ENCODE measurements at regions not wholly inside any gene's neighbourhood (a gene's known extent, or its start where the extent isn't known, plus 50 kb on each side); places are given as distances from the start of the nearest gene placed in this dataset.
"Not testable (repeated sequence)": the region's sequence is repeated elsewhere in the genome, so short reads cannot be mapped to it uniquely, and the experiment has no call there.

DNA sequence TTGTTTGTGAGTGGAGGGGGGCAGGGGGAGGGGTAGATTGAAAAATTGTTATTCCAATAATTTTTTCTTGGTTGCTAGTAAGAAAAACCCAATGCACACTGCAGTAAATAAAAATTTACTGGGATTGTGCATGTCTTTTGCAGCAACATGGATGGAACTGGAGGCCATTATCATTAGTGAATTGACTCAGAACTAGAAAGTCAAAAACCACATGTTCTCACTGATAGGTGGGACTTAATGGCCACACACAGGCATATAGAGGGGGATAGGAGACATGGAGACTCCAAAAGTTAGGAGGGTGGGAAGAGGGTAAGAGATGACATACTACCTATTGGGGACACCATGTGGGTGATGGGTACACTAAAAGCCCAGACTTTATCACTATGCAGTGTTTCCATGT, 67.2 kb downstream of the BUB3 start:
- DNase-seq, result no peak
- H3K36me3 ChIP-seq, result no peaks in the 10 kb centered on the region; the same call in 1 of the 2 replicates
- H3K9me3 ChIP-seq, result no peaks in the 10 kb centered on the region
- H3K4me3 ChIP-seq, result no peak overlapping the region
- no peaks in the 10 kb centered on the region for H3K27me3 ChIP-seq

DNA sequence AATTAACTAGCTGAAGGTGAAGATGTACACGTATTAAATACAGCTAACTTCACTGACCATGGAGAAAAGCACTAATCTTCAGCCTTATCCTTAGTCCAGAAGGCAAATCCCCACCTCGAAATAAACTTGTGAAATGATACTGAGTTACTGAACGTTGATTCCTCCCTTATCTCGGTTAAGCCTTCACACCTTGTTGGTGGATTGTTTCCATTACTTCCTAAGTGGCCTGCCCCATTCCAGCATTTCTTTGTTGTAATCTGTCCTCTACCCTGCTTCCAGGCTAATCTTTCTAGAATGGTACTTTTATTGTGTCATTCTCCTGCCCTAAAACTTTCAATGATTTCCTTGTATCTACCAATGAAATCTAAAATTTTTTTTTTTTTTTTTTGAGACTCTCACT, 68.6 kb downstream of the BUB3 start:
- no peaks in the 10 kb centered on the region for H3K27me3 ChIP-seq
- H3K4me3 ChIP-seq, result no peak overlapping the region
- DNase-seq, result no peak
- no peaks in the 10 kb centered on the region for H3K36me3 ChIP-seq
- H3K9me3 ChIP-seq, result no peaks in the 10 kb centered on the region

DNA sequence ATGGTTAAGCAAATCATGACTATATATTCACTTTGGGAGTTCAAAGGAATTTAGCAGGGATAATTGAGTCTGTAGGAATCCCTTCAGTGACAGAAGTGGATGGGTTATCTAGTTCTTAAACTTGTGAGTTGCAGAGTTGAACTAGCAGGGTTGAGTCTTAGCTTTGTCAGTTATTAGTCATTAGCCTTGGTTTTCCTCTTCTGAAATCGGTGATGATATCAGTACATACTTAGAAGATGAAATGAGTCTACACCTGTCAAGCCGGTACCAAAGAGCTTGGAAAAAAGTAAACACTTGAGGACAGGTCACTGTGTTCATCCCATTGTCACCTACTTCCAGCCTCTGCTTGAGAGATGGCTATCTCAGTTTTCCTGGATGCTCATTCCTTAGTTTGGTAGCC, 73.5 kb downstream of the BUB3 start:
- no peak for DNase-seq
- H3K4me3 ChIP-seq, result no peak overlapping the region
- peaks cover 5% of the 10 kb centered on the region; the same call in 1 of the 2 replicates for H3K36me3 ChIP-seq
- H3K27me3 ChIP-seq, result no peaks in the 10 kb centered on the region
- no peaks in the 10 kb centered on the region for H3K9me3 ChIP-seq

DNA sequence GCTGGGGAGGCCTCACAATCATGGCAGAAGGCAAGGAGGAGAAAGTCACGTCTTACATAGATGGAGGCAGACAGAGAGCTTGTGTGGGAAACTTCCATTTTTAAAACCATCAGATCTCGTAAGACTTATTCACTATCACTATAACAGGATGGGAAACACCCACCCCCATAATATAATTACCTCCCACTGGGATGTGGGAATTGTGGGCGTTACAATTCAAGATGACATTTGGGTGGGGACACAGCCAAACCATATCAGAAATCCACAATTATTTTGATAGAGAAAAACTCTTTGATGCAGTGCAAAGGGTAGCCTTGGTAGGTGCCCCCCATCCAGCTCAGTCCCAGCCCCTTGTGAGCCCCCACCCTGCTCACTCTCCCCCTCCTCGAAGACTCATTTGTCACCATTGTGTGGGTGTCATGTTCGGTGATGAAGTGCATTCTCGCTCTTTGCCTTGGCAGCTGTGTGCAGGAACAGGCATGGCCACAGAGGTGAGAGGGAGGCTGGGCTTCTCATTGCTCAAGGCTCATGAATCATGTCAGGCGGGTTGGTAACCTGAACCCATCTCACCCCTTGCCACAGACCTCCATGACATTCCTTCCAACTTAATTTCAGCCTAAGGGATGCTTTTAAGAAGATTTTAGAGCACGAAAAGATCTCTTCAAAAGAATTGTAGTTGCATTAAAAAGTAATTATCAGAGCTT, 75.9 kb downstream of the BUB3 start:
- H3K4me3 ChIP-seq, result no peak overlapping the region
- no peaks in the 10 kb centered on the region for H3K27me3 ChIP-seq
- H3K36me3 ChIP-seq, result peaks cover 8% of the 10 kb centered on the region; the same call in 1 of the 2 replicates
- no peak for DNase-seq
- no peaks in the 10 kb centered on the region for H3K9me3 ChIP-seq

DNA sequence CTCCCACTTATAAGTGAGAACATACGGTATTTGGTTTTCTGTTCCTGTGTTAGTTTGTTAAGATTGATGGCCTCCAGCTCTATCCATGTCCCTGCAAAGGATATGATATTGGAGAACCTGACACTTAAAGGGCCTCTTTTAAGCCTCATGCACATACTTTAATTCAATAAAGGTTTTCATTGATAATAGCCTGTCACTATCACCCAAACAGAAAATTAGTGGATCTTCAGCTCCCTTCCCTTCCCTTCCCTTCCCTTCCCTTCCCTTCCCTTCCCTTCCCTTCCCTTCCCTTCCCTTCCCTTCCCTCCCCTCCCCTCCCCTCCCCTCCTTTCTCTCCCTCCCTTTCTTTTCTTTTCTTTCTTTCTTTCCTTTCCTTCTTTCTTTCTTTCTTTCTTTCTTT, 78.7 kb downstream of the BUB3 start:
- not testable (repeated sequence) for H3K36me3 ChIP-seq, H3K4me3 ChIP-seq, H3K9me3 ChIP-seq, H3K27me3 ChIP-seq, DNase-seq

DNA sequence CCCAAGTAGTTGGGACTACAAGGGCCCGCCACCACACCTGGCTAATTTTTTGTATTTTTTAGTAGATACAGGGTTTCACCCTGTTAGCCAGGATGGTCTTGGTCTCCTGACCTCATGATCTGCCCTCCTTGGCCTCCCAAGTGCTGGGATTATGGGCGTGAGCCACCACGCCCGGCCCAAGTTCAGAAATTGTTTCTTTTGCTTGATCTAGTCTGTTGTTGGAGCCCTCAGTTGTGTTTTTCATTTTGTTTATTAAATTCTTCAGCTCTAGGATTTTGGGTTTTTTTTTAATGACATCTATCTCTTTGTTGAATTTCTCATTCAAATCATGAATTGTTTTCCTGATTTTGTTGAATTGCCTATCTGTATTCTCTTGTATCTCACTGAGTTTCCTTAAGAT, 80.8 kb downstream of the BUB3 start:
- DNase-seq, H3K9me3 ChIP-seq, H3K36me3 ChIP-seq, H3K4me3 ChIP-seq, H3K27me3 ChIP-seq: not testable (repeated sequence)

DNA sequence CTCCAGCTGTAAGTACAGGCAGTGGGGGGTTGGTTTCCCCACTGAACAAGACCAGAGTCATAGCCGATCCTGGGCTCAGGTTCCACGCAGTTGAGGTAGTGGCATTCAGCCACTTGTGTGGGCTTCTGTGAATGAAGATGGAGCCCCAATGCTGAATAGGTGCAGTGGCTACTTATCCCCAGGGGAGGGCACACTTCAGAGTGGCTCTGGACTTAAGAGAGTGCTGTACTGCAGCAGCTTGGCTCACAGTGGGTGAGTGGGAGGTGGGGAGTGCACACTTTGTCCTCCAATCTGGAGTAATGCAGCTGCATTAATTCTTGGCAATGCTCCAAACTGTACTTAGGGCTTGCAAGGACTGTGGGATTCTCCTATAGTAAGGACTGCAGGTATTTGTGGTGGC, 81.9 kb downstream of the BUB3 start:
- Histone ChIP-seq H3K4me3 (no peak overlapping the region), H3K36me3 (peaks cover 6% of the 10 kb centered on the region; the same call in 1 of the 2 replicates), H3K27me3 (no peaks in the 10 kb centered on the region), H3K9me3 (no peaks in the 10 kb centered on the region)
- peak; percentile 3 for DNase-seq

DNA sequence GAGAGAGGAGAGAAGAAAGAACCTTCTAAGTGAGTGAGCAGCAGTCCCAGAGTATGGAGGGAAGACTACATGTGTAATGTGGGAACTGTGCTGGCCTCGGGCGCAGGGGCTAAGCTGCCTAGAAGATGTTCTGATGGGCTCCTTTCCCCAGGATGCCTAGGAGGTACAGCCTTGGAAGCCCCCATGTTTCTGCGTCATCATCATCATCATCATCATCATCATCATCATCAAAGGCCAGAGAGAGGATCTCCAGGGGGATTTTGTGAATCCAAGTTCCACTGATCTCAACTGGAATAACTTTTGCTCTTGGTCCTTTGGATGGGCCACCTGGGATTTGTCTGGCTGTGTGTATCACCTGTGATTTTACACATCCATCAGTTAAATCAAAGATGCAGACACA, 86.0 kb downstream of the BUB3 start:
- Histone ChIP-seq H3K4me3 (no peak overlapping the region), H3K36me3 (no peaks in the 10 kb centered on the region; the same call in 1 of the 2 replicates), H3K27me3 (no peaks in the 10 kb centered on the region), H3K9me3 (no peaks in the 10 kb centered on the region)
- no peak for DNase-seq

DNA sequence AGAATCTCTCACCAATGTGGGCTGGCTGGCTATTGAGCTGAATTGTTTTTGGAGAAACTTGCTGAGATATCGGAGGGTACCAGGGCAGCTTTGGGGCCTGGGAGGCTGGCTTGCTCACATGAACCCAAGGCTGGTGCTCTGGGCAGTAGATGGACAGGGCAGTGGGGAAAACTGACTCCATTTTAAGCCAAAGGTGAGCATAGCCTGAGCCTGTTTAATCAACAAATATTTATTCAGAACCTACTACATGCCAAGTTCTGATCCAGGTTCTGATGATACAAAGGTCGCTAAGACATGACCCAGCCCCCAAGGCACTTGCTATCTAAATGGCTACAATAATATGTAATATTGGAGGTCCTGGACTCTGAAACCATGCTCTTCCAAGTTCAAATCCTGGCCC, 86.6 kb downstream of the BUB3 start:
- Histone ChIP-seq H3K36me3 (no peaks in the 10 kb centered on the region), H3K9me3 (no peaks in the 10 kb centered on the region)
- no peak for DNase-seq

DNA sequence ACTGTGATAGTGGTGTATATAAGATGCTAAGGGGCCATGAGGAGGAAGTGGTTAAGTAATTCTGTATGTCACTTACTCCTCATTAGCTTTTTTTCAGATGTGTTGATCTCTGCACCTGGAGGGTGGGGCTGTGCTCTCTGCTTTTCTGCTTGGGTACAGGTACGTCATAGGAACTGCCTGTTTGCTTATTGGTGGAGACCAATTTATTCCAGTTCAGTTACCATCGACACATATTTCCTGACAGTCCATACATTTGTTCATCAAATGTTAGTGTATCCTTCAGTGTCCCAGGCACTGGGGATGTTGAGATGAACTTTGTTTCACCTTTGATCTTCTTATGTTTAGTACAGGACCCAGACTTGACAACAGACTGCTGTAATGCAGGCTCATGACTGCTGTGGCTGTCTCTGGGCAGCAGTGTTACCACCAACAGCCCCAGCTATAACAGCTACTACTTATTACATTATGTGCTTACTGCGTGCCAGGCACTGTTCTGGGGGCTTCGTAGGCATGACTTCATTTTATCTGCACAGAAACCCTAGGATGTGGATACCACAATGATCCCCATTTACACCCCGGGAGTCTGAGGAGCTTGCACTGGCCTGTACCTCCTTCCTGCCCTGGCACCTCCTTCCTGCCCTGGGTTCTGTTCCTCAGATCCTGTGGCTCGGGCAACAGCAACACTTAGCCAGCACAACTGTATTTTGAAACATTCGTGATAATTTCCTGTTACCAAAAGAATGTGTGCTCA, 87.4 kb downstream of the BUB3 start:
- no peaks in the 10 kb centered on the region for H3K9me3 ChIP-seq
- no peaks in the 10 kb centered on the region for H3K36me3 ChIP-seq
- H3K27me3 ChIP-seq, result no peaks in the 10 kb centered on the region
- DNase-seq, result no peak
- H3K4me3 ChIP-seq, result no peak overlapping the region

More for the DNA sequence above, 86.6 kb downstream of the BUB3 start:
- Histone ChIP-seq H3K27me3 (no peaks in the 10 kb centered on the region), H3K4me3 (no peak overlapping the region)

DNA sequence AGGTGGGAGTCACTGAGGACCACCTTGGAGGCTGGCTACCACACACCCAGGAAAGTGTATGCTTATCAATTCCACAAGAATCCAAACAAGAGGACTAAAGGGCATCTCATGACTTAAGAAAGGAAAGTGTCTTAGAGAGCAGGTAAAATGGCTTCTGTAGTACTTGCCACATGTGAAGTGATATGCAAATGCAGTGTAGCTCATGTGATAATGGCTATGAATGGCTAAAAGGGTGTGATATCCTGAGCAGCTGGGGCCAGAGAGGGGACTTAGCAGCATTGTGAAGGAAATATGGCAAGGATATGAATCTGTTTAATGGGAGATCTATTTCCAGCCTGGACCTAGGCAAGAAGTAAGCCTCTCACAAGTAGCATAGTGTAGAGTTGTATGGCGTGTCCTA, 90.5 kb downstream of the BUB3 start:
- no peak for DNase-seq
- Histone ChIP-seq H3K27me3 (no peaks in the 10 kb centered on the region), H3K4me3 (no peak overlapping the region), H3K9me3 (no peaks in the 10 kb centered on the region), H3K36me3 (no peaks in the 10 kb centered on the region)

DNA sequence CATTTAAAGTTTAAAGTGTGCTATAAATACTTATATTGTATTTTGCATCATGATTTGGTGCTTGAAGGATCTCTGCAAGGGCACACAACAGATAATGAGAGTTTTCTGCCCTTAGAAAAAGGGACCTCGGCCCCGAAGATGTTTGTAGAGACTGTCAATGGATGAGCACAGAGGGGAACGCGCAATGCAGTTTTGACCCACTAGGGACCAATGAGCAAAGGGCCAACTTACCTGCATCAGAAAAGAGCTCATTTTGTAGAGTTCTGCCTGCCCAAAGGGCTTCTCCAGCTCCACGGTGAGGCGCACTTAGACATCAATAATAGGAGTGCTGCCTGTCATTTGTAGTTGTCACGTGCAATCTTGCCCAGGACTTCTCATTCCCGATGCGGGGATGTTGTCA, 91.1 kb downstream of the BUB3 start:
- Histone ChIP-seq H3K36me3 (no peaks in the 10 kb centered on the region), H3K4me3 (no peak overlapping the region), H3K27me3 (no peaks in the 10 kb centered on the region), H3K9me3 (no peaks in the 10 kb centered on the region)
- no peak for DNase-seq

DNA sequence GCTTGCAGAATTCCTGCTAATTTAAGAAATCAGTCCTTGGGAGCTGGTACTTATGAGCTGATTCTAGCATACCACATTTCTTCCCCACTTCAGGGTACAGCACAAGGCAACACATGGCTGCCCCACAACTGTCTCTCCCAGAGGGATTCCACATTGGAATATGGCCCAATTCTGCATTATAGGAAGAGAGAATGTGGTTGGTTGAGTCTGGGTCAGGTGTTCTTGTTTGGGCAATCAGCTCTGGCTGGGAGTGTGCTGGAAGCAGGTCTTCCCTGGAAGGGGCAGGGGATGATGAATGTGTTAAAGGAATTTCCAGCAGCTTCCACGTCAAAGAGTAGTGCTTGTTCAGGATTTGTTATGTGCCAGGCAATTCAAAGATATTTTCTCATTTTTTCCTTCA, 95.7 kb downstream of the BUB3 start:
- H3K27me3 ChIP-seq, result no peaks in the 10 kb centered on the region
- H3K36me3 ChIP-seq, result no peaks in the 10 kb centered on the region
- H3K9me3 ChIP-seq, result no peaks in the 10 kb centered on the region
- no peak overlapping the region for H3K4me3 ChIP-seq
- DNase-seq, result no peak

DNA sequence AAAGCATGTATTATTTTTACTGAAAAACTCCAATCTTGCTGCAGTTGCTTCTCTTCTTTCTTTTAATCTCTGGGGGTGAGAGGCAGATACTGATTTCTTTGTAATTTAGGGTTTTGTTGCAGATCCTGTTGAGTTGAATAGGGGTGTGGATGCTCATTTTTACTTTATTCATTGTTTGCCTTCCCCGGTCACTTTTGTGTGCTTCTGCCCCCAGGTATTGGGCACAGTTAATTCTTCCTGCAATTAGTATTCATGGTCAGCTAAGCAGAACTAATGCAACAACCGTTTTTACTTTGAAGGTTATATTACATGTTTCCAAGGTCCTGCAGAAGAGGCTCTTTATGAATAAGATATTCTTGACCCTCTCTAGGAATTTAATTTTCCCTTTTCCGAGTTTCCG, 96.4 kb downstream of the BUB3 start:
- Histone ChIP-seq H3K4me3 (no peak overlapping the region), H3K36me3 (no peaks in the 10 kb centered on the region), H3K9me3 (no peaks in the 10 kb centered on the region), H3K27me3 (no peaks in the 10 kb centered on the region)
- no peak for DNase-seq

DNA sequence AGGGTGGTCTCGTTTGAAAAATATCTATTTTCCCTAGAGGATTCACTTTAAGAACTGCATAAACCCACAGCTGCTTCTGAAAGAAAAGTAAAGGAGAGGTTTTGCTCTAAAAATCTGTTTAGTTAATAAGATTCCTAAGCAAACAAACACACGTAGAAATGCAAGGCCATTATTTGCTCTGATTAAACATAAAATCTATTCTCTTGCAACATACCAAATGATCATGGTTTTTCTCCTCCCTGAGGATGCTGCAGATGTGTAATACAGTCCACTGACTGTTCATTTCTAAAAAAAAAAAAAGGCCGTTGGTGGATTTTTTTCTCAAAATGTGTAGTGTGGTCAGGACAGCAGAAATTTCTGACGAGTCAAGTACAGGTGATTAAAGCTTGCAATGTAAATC, 98.6 kb downstream of the BUB3 start:
- no peaks in the 10 kb centered on the region for H3K9me3 ChIP-seq
- H3K4me3 ChIP-seq, result no peak overlapping the region
- DNase-seq, result no peak
- H3K36me3 ChIP-seq, result no peaks in the 10 kb centered on the region
- no peaks in the 10 kb centered on the region for H3K27me3 ChIP-seq

DNA sequence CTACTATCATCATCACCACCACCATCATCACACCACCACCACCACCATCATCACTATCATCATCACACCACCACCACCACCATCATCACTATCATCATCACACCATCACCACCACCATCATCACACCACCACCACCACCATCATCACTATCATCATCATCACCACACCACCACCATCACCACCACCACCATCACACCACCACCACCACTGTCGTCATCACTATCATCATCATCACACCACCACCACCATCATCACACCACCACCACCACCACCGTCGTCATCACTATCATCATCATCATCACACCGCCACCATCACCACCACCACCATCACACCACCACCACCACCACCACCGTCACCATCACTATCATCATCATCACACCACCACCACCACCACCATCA, 100.1 kb downstream of the BUB3 start:
- H3K36me3 ChIP-seq, H3K27me3 ChIP-seq, DNase-seq, H3K4me3 ChIP-seq, H3K9me3 ChIP-seq: not testable (repeated sequence)

DNA sequence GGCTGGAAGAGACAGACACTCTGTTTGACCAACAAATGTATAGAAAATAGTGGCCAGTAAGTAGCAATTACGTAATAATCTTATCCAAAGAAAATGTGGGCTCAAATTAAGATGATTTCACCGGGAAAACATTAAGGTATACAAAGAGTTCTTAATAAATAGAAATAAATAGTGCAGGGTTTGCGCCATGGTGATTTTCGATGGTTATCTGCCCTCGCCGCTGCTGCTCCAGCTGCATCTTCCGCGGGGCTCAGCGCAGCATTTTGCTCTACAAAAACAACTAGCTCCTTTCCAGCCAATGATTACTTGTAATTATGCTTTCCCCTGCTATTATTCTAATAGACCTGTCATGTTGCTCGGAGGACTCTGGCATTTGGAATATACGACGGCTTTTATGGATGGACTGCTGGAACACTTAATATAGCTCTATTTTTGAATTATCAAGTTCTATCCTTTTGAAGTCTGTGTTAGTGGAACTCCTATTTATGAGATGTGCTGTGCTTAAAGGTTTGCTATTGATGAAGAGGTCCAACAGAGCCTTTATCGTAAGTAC, 103.8 kb downstream of the BUB3 start:
- Histone ChIP-seq H3K36me3 (no peaks in the 10 kb centered on the region), H3K27me3 (no peaks in the 10 kb centered on the region), H3K9me3 (no peaks in the 10 kb centered on the region), H3K4me3 (no peak overlapping the region)
- no peak for DNase-seq

DNA sequence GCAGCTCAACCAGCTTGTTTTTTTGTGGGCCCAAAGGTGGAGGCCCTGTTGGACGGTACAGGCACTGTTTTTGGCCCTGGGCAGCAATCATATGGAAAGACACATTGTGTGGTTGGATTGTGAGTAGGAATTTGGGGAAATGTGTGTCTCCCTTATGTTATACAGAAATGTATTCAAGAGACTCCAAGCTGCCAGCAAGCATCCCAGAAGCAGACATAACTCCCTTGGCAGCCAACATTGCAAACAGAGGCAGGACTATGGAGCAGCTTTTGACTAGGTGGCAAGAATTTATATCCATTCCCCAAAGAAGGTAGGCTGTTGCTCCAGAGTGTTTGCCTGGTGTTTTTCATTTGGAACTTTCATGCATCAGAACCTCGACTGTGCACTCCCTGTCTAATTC, 104.9 kb downstream of the BUB3 start:
- Histone ChIP-seq H3K36me3 (no peaks in the 10 kb centered on the region), H3K9me3 (no peaks in the 10 kb centered on the region), H3K27me3 (no peaks in the 10 kb centered on the region), H3K4me3 (no peak overlapping the region)
- DNase-seq, result no peak

Measured in MG63 (cell line).